ENCODE measurements at regions not wholly inside any gene's neighbourhood (a gene's known extent, or its start where the extent isn't known, plus 50 kb on each side); places are given as distances from the start of the nearest gene placed in this dataset.

DNA sequence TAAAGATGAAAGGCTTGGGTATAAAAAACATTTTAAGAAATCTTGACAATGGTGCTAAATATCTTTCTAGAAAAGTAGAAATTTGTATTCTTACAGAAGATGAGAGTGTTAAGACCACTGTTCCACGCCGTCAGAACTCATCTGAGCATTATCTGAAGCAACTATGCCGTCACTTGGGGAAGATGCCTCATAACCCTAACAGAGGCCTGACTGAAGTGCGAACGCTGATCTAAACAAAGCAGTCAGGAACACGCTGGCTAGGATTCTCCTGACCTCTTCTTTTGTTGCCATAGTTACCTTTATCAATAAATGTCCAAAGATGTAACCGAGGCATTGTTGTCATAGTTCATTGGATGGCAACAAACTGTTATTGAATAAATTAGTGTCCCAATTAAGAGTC lies 612.4 kb downstream of the LTN1 start:
- Histone ChIP-seq H3K79me2 (ENCODE audit: insufficient read depth, low read length) (no peaks in the 10 kb centered on the region), H3K9me3 (replicated peaks in 1 of 2; ENCODE audit: control insufficient read depth in 1 of 2, insufficient read depth in 1 of 2, low read length in 2 of 2) (no peaks in the 10 kb centered on the region), H3K36me3 (replicated peaks in 1 of 2; ENCODE audit: control insufficient read depth in 1 of 2, insufficient read depth in 2 of 2, low read length in 2 of 2) (no peaks in the 10 kb centered on the region), H4K20me1 (ENCODE audit: insufficient read depth, low read length) (no peaks in the 10 kb centered on the region), H3K27me3 (ENCODE audit: control insufficient read depth in 2 of 2, insufficient read depth in 2 of 2, low read length in 2 of 2) (no peaks in the 10 kb centered on the region), H3K27ac (ENCODE audit: low read depth in 1 of 2, low read length in 2 of 2) (no peak overlapping the region), H3K4me2 (replicated peaks; ENCODE audit: extremely low read depth, low read length, poor library complexity, severe bottlenecking) (no peak overlapping the region), H3K4me3 (replicated peaks in 1 of 3; ENCODE audit: low read depth in 2 of 3, low read length in 3 of 3) (no peak overlapping the region), H2AFZ (ENCODE audit: insufficient read depth, low read depth, low read length, poor library complexity, severe bottlenecking) (no peak overlapping the region), H3K9ac (ENCODE audit: insufficient read depth, low read length, poor library complexity, severe bottlenecking) (no peak overlapping the region), H3K4me1 (ENCODE audit: control insufficient read depth in 1 of 2, insufficient read depth in 2 of 2, low read length in 2 of 2) (no peaks in the 10 kb centered on the region)
- no peak for DNase-seq
- Mint-ChIP-seq H3K4me3 (no peak overlapping the region), H3K9me3 (peaks cover 0 to 4% (median 2%) of the 10 kb centered on the region in 7 donors), H3K4me1 (no peaks in the 10 kb centered on the region), H3K36me3 (no peaks in the 10 kb centered on the region), H3K27ac (no peak overlapping the region), H3K27me3 (ENCODE audit: low read depth in 3 of 3) (no peaks in the 10 kb centered on the region)
- TF ChIP-seq, protein P1, sequence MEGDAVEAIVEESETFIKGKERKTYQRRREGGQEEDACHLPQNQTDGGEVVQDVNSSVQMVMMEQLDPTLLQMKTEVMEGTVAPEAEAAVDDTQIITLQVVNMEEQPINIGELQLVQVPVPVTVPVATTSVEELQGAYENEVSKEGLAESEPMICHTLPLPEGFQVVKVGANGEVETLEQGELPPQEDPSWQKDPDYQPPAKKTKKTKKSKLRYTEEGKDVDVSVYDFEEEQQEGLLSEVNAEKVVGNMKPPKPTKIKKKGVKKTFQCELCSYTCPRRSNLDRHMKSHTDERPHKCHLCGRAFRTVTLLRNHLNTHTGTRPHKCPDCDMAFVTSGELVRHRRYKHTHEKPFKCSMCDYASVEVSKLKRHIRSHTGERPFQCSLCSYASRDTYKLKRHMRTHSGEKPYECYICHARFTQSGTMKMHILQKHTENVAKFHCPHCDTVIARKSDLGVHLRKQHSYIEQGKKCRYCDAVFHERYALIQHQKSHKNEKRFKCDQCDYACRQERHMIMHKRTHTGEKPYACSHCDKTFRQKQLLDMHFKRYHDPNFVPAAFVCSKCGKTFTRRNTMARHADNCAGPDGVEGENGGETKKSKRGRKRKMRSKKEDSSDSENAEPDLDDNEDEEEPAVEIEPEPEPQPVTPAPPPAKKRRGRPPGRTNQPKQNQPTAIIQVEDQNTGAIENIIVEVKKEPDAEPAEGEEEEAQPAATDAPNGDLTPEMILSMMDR (IDR thresholded peaks at IDR 0.05), result no peak
- 92% methylated on average over 5 of the region's 7 CpGs for WGBS (ENCODE audit: insufficient coverage)
- intact Hi-C loops (cut with micrococcal nuclease), result no loop called here

GRCh38 chr21:28378026-28378425 lies 614.7 kb downstream of the LTN1 start:
- Histone ChIP-seq H3K4me2 (replicated peaks; ENCODE audit: extremely low read depth, low read length, poor library complexity, severe bottlenecking) (no peak overlapping the region), H2AFZ (ENCODE audit: insufficient read depth, low read depth, low read length, poor library complexity, severe bottlenecking) (no peak overlapping the region), H3K4me1 (ENCODE audit: control insufficient read depth in 1 of 2, insufficient read depth in 2 of 2, low read length in 2 of 2) (no peaks in the 10 kb centered on the region), H3K27me3 (ENCODE audit: control insufficient read depth in 2 of 2, insufficient read depth in 2 of 2, low read length in 2 of 2) (no peaks in the 10 kb centered on the region), H3K9ac (ENCODE audit: insufficient read depth, low read length, poor library complexity, severe bottlenecking) (no peak overlapping the region), H3K4me3 (replicated peaks in 1 of 3; ENCODE audit: low read depth in 2 of 3, low read length in 3 of 3) (no peak overlapping the region), H4K20me1 (ENCODE audit: insufficient read depth, low read length) (no peaks in the 10 kb centered on the region), H3K79me2 (ENCODE audit: insufficient read depth, low read length) (no peaks in the 10 kb centered on the region), H3K36me3 (replicated peaks in 1 of 2; ENCODE audit: control insufficient read depth in 1 of 2, insufficient read depth in 2 of 2, low read length in 2 of 2) (no peaks in the 10 kb centered on the region), H3K27ac (ENCODE audit: low read depth in 1 of 2, low read length in 2 of 2) (no peak overlapping the region), H3K9me3 (replicated peaks in 1 of 2; ENCODE audit: control insufficient read depth in 1 of 2, insufficient read depth in 1 of 2, low read length in 2 of 2) (no peaks in the 10 kb centered on the region)
- H3K4me1 Mint-ChIP-seq, result no peaks in the 10 kb centered on the region
- H3K27me3 Mint-ChIP-seq (ENCODE audit: low read depth in 3 of 3), result no peaks in the 10 kb centered on the region
- intact Hi-C loops (cut with micrococcal nuclease), result no loop called here
- TF ChIP-seq, protein P1 (IDR thresholded peaks at IDR 0.05), result no peak
- H3K27ac Mint-ChIP-seq, result no peak overlapping the region
- H3K4me3 Mint-ChIP-seq, result no peak overlapping the region
- H3K36me3 Mint-ChIP-seq, result no peaks in the 10 kb centered on the region
- no CpG with 5 or more reads among the region's 2 CpGs for WGBS (ENCODE audit: insufficient coverage)
- H3K9me3 Mint-ChIP-seq, result peaks cover 0 to 6% (median 5%) of the 10 kb centered on the region in 7 donors
- DNase-seq, result no peak
